H9 (cell line): ENCODE measurements at regions not wholly inside any gene's neighbourhood (a gene's known extent, or its start where the extent isn't known, plus 50 kb on each side); places are given as distances from the start of the nearest gene placed in this dataset.

Experiments
- DNase-seq: peaks from one replicate; pipeline ENCODE4 v3.0.0-alpha.2; 2017
- H2AFZ ChIP-seq: one replicate; pipeline ENCODE4 v1.6.1; 2013; ENCODE audit warnings: mild to moderate bottlenecking, low read length, control low read depth, moderate library complexity
- H2AK5ac ChIP-seq: 2 replicates; pipeline ENCODE4 v1.6.1; 2013; ENCODE audit warnings: low read length, control low read depth, mixed read lengths; ENCODE audit not compliant: insufficient read length
- H2BK120ac ChIP-seq: one replicate; pipeline ENCODE4 v1.6.1; 2013; ENCODE audit warnings: low read depth, mild to moderate bottlenecking, low read length, control low read depth, inconsistent platforms; ENCODE audit not compliant: poor library complexity, severe bottlenecking
- H2BK12ac ChIP-seq: 2 replicates; pipeline ENCODE4 v1.6.1; 2013; ENCODE audit warnings: low read length, control low read depth, mixed read lengths, low read depth; ENCODE audit not compliant: insufficient read length
- H2BK15ac ChIP-seq: 2 replicates; pipeline ENCODE4 v1.6.1; 2013; ENCODE audit warnings: low read depth, low read length, control low read depth
- H2BK20ac ChIP-seq: one replicate; pipeline ENCODE4 v1.6.1; 2013; ENCODE audit warnings: low read depth, mild to moderate bottlenecking, low read length, control low read depth, inconsistent platforms; ENCODE audit not compliant: poor library complexity, severe bottlenecking
- H2BK5ac ChIP-seq: 2 replicates; pipeline ENCODE4 v1.6.1; 2013; ENCODE audit warnings: low read length, control low read depth, mixed read lengths; ENCODE audit not compliant: insufficient read length
- H3K14ac ChIP-seq: 2 replicates; pipeline ENCODE4 v1.6.1; 2013; ENCODE audit warnings: low read length, control low read depth; ENCODE audit not compliant: insufficient read depth
- H3K18ac ChIP-seq: 2 replicates; pipeline ENCODE4 v1.6.1; 2013; ENCODE audit warnings: low read depth, mild to moderate bottlenecking, mixed read lengths, low read length, control low read depth; ENCODE audit not compliant: insufficient read length
- H3K23ac ChIP-seq: 2 replicates; pipeline ENCODE4 v1.6.1; 2013; ENCODE audit warnings: low read length, control low read depth, mixed read lengths, low read depth; ENCODE audit not compliant: insufficient read length
- H3K23me2 ChIP-seq: 2 replicates; pipeline ENCODE4 v1.6.1; 2013; ENCODE audit warnings: low read depth, mild to moderate bottlenecking, mixed read lengths, low read length, control low read depth; ENCODE audit not compliant: insufficient read length, poor library complexity, severe bottlenecking
- H3K27ac ChIP-seq: 2 replicates; pipeline ENCODE4 v1.5.1; 2013; ENCODE audit warnings: low read length, control low read depth, mixed read lengths, low read depth; ENCODE audit not compliant: insufficient read length
- H3K27me3 ChIP-seq: 2 replicates; pipeline ENCODE4 v1.6.1; 2013; ENCODE audit warnings: low read length, control low read depth, inconsistent platforms; ENCODE audit not compliant: insufficient read depth
- H3K4ac ChIP-seq: 2 replicates; pipeline ENCODE4 v1.6.1; 2013; ENCODE audit warnings: low read depth, mild to moderate bottlenecking, control low read depth, inconsistent platforms, low read length, moderate library complexity
- H3K4me1 ChIP-seq: 2 replicates; pipeline ENCODE4 v1.6.1; 2013; ENCODE audit warnings: low read length, control low read depth, inconsistent platforms; ENCODE audit not compliant: insufficient read depth
- H3K4me2 ChIP-seq: 2 replicates; pipeline ENCODE4 v1.6.1; 2013; ENCODE audit warnings: low read length, control low read depth, mixed read lengths; ENCODE audit not compliant: insufficient read length, insufficient read depth
- H3K56ac ChIP-seq: 2 replicates; pipeline ENCODE4 v1.6.1; 2013; ENCODE audit warnings: low read depth, mild to moderate bottlenecking, mixed read lengths, low read length, control low read depth; ENCODE audit not compliant: insufficient read length
- H3K79me1 ChIP-seq: 2 replicates; pipeline ENCODE4 v1.6.1; 2013; ENCODE audit warnings: low read depth, mild to moderate bottlenecking, moderate library complexity, low read length, control low read depth, inconsistent platforms; ENCODE audit not compliant: insufficient read depth, poor library complexity, severe bottlenecking
- H3K79me2 ChIP-seq: 2 replicates; pipeline ENCODE4 v1.6.1; 2013; ENCODE audit warnings: low read length, control low read depth, inconsistent platforms; ENCODE audit not compliant: insufficient read depth
- H3K9ac ChIP-seq: 2 replicates; pipeline ENCODE4 v1.6.1; 2013; ENCODE audit warnings: low read length, control low read depth, mixed read lengths; ENCODE audit not compliant: insufficient read length; ENCODE audit errors: extremely low read depth
- H3K9me3 ChIP-seq: one replicate; pipeline ENCODE4 v1.6.1; 2013; ENCODE audit warnings: low read depth, low read length, inconsistent platforms; ENCODE audit not compliant: control insufficient read depth
- H3T11ph ChIP-seq: one replicate; pipeline ENCODE4 v1.6.1; 2013; ENCODE audit warnings: mild to moderate bottlenecking, low read length, control low read depth, inconsistent platforms
- H4K20me1 ChIP-seq: one replicate; pipeline ENCODE4 v1.6.1; 2013; ENCODE audit not compliant: control insufficient read depth, insufficient read length, insufficient read depth
- H4K5ac ChIP-seq: 2 replicates; pipeline ENCODE4 v1.6.1; 2013; ENCODE audit warnings: low read depth, mild to moderate bottlenecking, mixed read lengths, low read length, control low read depth; ENCODE audit not compliant: insufficient read length
- H4K8ac ChIP-seq: replicated peaks from 2 replicates; pipeline ENCODE4 v1.6.1; 2013; ENCODE audit warnings: low read length, control low read depth, mixed read lengths, low read depth; ENCODE audit not compliant: insufficient read length
- H4K91ac ChIP-seq: 2 replicates; pipeline ENCODE4 v1.6.1; 2013; ENCODE audit warnings: low read depth, mild to moderate bottlenecking, moderate library complexity, mixed read lengths, low read length, control low read depth; ENCODE audit not compliant: insufficient read length
- H3K27ac Mint-ChIP-seq, 3 experiments: 2 replicates in 2 of 3; 3 replicates in 1 of 3; pipeline ENCODE4 v1.8.0; 2020 to 2021; ENCODE audit warnings: mixed read lengths in 3 of 3, mild to moderate bottlenecking in 1 of 3, moderate library complexity in 1 of 3
- H3K27me3 Mint-ChIP-seq: 2 replicates; pipeline ENCODE4 v1.8.0; 2021; ENCODE audit warnings: low read depth, mild to moderate bottlenecking, moderate library complexity, mixed read lengths
- H3K36me3 Mint-ChIP-seq, 3 experiments: 2 replicates in 2 of 3; 3 replicates in 1 of 3; pipeline ENCODE4 v1.8.0; 2020 to 2021; ENCODE audit warnings: low read depth in 3 of 3, mixed read lengths in 3 of 3; ENCODE audit not compliant: insufficient read depth in 1 of 3
- H3K4me1 Mint-ChIP-seq, 2 experiments: 2 replicates each; pipeline ENCODE4 v1.8.0; 2020; ENCODE audit warnings: mixed read lengths in 2 of 2
- H3K4me3 Mint-ChIP-seq, 2 experiments: 2 replicates in 1 of 2; 3 replicates in 1 of 2; pipeline ENCODE4 v1.8.0; 2020 to 2021; ENCODE audit warnings: mild to moderate bottlenecking in 2 of 2, mixed read lengths in 2 of 2, moderate library complexity in 1 of 2
- H3K9me3 Mint-ChIP-seq, 2 experiments: 2 replicates in 1 of 2; 3 replicates in 1 of 2; pipeline ENCODE4 v1.8.0; 2020; ENCODE audit warnings: mild to moderate bottlenecking in 2 of 2, mixed read lengths in 2 of 2, moderate library complexity in 1 of 2
- CTCF ChIP-seq: fragments of 200-600 bp; sonication (generic); conservative IDR thresholded peaks from 3 replicates; pipeline ENCODE4 v1.8.0; 2021; ENCODE audit warnings: antibody characterized with exemption, mild to moderate bottlenecking
- WGBS: extraction: QIAGEN DNeasy Blood & Tissue Kit; methylation state at CpG from one replicate; pipeline ENCODE4 v1.1.7; 2013; ENCODE audit warnings: missing lambda C conversion rate, low lambda C conversion rate, mixed read lengths; ENCODE audit not compliant: insufficient read length; ENCODE audit errors: extremely low coverage; 5-methylcytosine and 5-hydroxymethylcytosine counted together

- Histone ChIP-seq H2AFZ (no peak overlapping the region), H3K18ac (no peak overlapping the region), H3K23ac (no peak overlapping the region), H3K27ac (no peak overlapping the region), H3K79me2 (no peaks in the 10 kb centered on the region), H3T11ph (no peak overlapping the region), H2AK5ac (no peak overlapping the region), H2BK5ac (no peak overlapping the region), H3K56ac (no peak overlapping the region), H3K79me1 (no peaks in the 10 kb centered on the region), H3K23me2 (no peaks in the 10 kb centered on the region), H4K20me1 (no peaks in the 10 kb centered on the region), H3K14ac (no peak overlapping the region), H3K4me2 (no peak overlapping the region), H3K4ac (no peak overlapping the region), H3K9ac (no peak overlapping the region), H3K27me3 (no peaks in the 10 kb centered on the region), H4K91ac (no peak overlapping the region), H2BK12ac (no peak overlapping the region), H2BK15ac (no peak overlapping the region), H3K9me3 (no peaks in the 10 kb centered on the region), H2BK20ac (no peak overlapping the region), H4K8ac (no peak overlapping the region), H3K4me1 (no peaks in the 10 kb centered on the region), H4K5ac (no peak overlapping the region), H2BK120ac (no peak overlapping the region)
- H3K27me3 Mint-ChIP-seq, result no peaks in the 10 kb centered on the region
- no peak overlapping the region for H3K27ac Mint-ChIP-seq
- TF ChIP-seq CTCF, result no peak
- H3K4me3 Mint-ChIP-seq, result no peak overlapping the region
- H3K36me3 Mint-ChIP-seq, result no peaks in the 10 kb centered on the region
- DNase-seq, result no peak
- no peaks in the 10 kb centered on the region; a peak in 1 of 5 replicates for H3K9me3 Mint-ChIP-seq
- peaks cover 0 to 3% of the 10 kb centered on the region in 2 experiments; a peak in 1 of 4 replicates for H3K4me1 Mint-ChIP-seq
- WGBS, result no CpG with 5 or more reads among the region's 2 CpGs
Measured at GRCh38 chr3:36220173-36220572, 160.1 kb upstream of the STAC start.
